Activated naive CD4-positive, alpha-beta T cell treated with anti-CD3 and anti-CD28 coated beads, Interleukin-2, amount 50 U/mL, for 72 hours (primary cell): ENCODE measurements at regions not wholly inside any gene's neighbourhood (a gene's known extent, or its start where the extent isn't known, plus 50 kb on each side); places are given as distances from the start of the nearest gene placed in this dataset.
"Not testable (repeated sequence)": the region's sequence is repeated elsewhere in the genome, so short reads cannot be mapped to it uniquely, and the experiment has no call there.

Source experiments
- ATAC-seq, 2 donors: fragments of 150-1000 bp; cut with Tn5 transposase; 2 replicates each; pipeline ENCODE4 v1.10.0; 2021; ENCODE audit warnings: mild to moderate bottlenecking in 2 of 2, moderate library complexity in 2 of 2
- DNase-seq, 2 donors: peaks; one replicate each; pipeline ENCODE4 v3.0.0; 2021 to 2022; ENCODE audit warnings: low spot score in 2 of 2
- H3K27ac Mint-ChIP-seq, 2 donors: one replicate each; pipeline ENCODE4 v1.8.0; 2022; ENCODE audit warnings: mild to moderate bottlenecking in 2 of 2, mixed read lengths in 2 of 2
- H3K36me3 Mint-ChIP-seq, 2 donors: one replicate each; pipeline ENCODE4 v1.8.0; 2022; ENCODE audit warnings: mixed read lengths in 2 of 2
- H3K9me3 Mint-ChIP-seq, 2 donors: one replicate each; pipeline ENCODE4 v1.8.0; 2022; ENCODE audit warnings: mixed read lengths in 2 of 2

DNA sequence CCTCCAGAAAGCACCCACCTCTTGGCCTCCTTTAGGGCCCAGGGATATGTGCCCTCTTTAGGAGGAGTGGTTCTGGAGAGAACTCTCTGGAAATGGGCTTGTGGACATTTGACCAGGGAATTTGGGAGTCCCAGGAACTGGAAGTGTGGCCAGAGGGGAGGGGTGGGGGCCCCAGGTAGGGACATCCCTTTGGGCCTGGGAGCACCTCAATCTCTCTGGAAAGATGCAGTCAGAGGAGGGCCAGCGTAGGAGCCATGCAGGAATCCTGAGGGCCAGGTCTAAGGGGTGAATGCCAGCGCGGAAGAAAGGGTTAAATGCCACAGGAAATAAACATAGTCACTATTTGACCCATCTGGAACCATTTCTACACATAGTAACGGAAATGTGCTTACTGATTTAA is 50.3 kb upstream of the ITGA11 start:
- ATAC-seq (no peak), DNase-seq (no peak)
- H3K9me3 Mint-ChIP-seq, result no peaks in the 10 kb centered on the region
- H3K27ac Mint-ChIP-seq, result no peak overlapping the region
- H3K36me3 Mint-ChIP-seq, result no peaks in the 10 kb centered on the region

DNA sequence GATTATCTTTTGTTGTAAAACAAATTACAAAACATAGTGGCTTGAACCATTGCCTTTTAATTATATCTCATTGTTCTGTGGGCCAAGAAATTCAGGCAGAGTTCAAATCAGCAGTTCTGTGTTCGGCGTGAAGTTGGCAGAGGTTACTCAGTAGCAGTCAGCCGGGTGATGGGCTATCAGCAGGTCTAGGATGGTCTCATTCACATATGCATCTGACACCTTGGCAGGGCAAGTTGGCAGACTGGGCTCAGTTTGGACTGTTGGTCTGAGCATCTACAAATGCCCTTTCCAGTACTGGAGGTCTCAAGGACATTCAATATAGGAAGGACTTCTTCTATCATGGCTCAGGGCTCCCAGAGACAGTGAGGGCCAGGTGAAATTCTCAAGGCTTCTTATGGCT is 51.2 kb upstream of the ITGA11 start:
- ATAC-seq (no peak), DNase-seq (no peak)
- H3K9me3 Mint-ChIP-seq, result no peaks in the 10 kb centered on the region
- no peaks in the 10 kb centered on the region for H3K36me3 Mint-ChIP-seq
- H3K27ac Mint-ChIP-seq, result no peak overlapping the region

DNA sequence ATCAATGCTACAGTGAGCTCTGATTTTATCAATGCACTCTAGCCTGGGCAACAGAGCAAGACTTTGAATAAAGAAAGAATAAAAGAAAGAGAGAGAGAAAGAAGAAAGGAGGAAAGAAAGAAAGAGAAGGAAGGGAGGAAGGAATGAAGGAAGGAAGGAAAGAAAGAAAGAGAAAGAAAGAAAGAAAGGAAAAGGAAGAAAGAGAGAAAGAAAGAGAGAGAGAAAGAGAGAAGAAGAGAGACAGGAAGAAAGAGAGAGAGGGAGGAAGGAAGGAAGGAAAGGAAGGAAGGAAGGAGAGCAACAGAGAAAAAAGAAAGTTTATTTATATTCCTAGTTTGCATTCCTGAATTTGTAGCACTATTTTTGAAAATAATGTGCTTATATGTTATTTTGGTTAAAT is 52.3 kb upstream of the ITGA11 start:
- DNase-seq (no peak), ATAC-seq (no peak)
- H3K36me3 Mint-ChIP-seq, result no peaks in the 10 kb centered on the region
- no peak overlapping the region for H3K27ac Mint-ChIP-seq
- H3K9me3 Mint-ChIP-seq, result no peaks in the 10 kb centered on the region

DNA sequence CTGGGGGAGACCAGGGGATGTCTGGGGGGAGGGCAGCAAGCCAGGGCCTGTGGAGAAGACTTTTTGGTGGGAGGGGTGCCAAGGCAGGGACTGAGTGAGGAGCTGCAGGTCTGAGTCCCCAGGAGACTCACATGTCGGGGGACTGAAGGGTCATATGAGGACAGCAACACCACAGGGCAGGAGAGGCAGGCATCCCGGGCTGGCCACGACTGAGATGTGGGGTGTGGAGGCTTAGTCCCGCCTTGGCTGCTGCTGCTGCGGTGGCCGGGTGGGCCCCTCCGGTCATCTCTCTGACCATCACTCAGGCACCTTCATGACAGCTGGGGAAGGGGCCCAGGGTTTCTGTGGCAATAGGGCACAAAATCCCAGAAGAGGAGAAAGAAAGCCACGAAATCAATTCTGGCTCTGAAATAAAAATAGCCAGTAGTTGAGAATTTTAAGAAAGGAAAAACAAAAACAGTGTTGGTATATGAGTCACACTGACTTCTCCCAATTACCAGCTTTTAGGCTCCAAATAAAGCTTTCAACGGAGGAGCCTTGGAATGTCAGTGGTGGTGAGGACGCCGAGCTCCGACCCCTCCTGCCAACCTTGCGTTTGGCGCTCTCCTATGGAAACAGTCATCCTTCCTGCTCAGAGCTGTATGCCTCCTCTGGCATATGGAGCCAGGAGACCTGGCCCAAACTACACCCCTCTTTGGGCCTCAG is 52.9 kb upstream of the ITGA11 start:
- H3K9me3 Mint-ChIP-seq, result no peaks in the 10 kb centered on the region
- DNase-seq, result no peak
- H3K36me3 Mint-ChIP-seq, result no peaks in the 10 kb centered on the region
- no peak overlapping the region for H3K27ac Mint-ChIP-seq
- ATAC-seq, result no peak

DNA sequence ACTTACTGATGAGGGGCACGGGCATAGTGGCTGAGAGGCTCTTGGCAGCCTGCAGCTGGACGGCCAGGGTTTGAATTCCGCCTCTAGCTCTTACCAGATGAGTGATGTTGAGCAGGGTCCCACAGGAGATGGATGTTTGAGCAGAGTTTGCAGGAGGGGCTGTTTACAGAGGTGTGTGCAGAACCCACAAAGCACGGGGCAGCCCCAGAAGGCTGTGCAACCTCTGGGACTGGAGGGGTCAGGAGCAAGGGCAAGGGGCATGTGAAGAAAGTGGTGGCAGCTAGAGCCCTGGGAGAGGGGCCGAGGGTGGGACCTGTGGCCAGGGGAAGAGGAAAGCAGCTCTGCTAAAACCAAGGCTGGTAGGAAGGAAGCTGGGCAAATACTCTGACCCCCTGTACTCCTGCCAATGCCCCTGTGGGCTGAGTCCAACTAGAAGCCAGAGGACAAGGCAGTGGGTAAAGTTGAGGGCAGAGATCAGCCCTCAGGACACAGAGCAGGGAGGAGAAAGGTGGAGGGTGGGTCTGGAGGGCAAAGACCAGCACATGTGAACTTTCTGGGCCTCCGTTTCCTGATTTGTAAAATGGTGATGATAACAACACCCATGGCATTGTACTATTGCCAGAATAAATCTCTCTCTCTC is 53.9 kb upstream of the ITGA11 start:
- Mint-ChIP-seq H3K9me3 (no peaks in the 10 kb centered on the region), H3K27ac (no peak overlapping the region), H3K36me3 (no peaks in the 10 kb centered on the region)
- no peak for DNase-seq
- ATAC-seq, result no peak

DNA sequence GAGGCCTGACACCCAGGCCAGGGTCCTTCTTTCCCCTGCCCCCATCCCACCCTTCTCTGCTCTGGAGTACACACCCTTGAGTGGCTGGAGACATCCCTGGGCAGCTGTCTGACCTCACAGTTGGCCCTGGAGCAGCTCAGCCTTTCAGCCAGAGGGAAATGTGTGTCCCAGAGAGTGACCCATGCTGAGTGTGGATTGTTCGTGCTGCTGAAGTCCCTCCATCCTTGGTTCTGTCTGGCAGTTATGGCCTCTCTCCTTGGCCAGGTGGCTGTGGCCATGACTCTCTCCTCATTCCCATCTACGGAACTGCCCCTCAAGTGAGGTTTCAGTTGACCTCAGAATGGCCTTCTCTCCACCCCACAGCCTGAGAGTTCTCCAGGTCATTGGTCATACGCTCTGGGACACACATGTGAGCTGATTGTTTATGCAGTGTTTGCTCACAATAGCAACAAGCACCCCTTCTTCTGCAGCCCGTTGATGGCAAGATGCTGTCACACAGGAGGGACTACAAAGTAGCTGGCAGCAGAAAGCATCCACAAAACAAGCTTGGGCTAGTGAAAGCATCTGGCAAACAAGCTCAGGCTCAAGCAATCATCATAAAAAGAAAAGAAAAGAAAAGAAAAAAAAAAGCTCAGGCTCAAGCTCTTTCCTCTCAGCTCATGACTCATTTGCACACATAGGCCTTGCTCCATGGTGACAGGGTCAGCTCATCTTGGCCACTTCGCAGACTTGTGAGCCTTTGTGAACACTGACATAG is 55.3 kb upstream of the ITGA11 start:
- Mint-ChIP-seq H3K27ac (no peak overlapping the region), H3K36me3 (no peaks in the 10 kb centered on the region)
- no peak for ATAC-seq

DNA sequence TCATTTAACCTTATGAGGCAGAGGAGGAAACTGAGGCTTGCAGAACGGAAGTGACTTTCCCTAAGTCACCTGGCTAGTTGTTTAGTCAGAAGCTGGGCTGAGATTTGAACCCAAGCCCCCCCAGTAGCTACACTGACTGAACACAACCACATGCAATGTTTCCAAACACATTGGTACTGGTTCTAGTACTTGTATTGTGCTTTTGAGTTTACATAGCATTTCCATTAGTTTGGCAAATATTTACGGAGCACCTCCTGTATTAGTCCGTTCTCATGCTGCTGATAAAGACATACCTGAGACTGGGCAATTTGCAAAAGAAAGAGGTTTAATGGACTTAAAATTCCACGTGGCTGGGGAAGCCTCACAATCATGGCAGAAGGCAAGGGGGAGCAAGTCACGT is 56.3 kb upstream of the ITGA11 start:
- no peak for ATAC-seq

More for the DNA sequence above, 55.3 kb upstream of the ITGA11 start:
- H3K9me3 Mint-ChIP-seq, result no peaks in the 10 kb centered on the region
- DNase-seq, result no peak

DNA sequence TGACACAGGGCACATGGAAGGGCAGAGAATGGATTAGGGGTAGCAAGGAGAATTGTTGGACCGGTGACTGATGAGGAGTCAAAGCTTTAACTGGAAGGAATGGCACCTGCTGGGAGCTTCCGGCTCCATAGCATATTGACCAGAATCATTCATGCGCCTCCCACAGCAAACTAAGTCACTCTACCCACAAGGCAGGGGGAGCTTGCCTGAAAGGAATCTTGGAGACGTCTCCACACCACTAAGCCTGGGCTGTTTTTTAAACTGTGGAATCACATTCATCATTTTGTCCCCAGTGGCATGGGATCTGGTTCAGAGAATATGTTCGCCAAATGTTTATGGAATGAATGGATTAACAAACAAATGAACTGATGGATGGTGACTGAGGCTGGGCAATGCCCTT is 57.0 kb upstream of the ITGA11 start:
- ATAC-seq (no peak), DNase-seq (no peak)
- no peaks in the 10 kb centered on the region for H3K9me3 Mint-ChIP-seq
- H3K36me3 Mint-ChIP-seq, result no peaks in the 10 kb centered on the region
- H3K27ac Mint-ChIP-seq, result no peak overlapping the region

More for the DNA sequence above, 56.3 kb upstream of the ITGA11 start:
- no peak overlapping the region for H3K27ac Mint-ChIP-seq
- H3K36me3 Mint-ChIP-seq, result no peaks in the 10 kb centered on the region
- no peak for DNase-seq
- H3K9me3 Mint-ChIP-seq, result no peaks in the 10 kb centered on the region

DNA sequence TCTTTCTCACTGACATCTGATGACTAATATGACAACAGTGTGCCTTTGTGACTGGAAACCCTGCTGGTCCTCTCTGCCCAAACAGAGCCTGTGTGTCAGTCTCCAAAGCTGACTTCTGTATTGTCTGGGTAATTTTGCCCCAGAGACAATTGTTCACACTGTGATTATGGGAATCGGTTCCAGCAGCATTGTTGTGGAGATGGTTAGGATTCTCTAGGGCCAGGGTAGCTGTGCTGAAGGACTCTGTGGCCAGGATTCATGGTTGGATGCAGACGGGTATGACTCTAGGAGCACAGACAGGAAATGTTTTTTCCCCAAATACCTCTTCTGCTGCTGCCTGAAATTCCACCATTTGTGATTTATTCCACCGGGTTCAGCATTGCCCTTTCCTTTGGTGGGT is 57.5 kb upstream of the ITGA11 start:
- Mint-ChIP-seq H3K9me3 (no peaks in the 10 kb centered on the region), H3K27ac (no peak overlapping the region), H3K36me3 (no peaks in the 10 kb centered on the region)
- DNase-seq (no peak), ATAC-seq (no peak)

DNA sequence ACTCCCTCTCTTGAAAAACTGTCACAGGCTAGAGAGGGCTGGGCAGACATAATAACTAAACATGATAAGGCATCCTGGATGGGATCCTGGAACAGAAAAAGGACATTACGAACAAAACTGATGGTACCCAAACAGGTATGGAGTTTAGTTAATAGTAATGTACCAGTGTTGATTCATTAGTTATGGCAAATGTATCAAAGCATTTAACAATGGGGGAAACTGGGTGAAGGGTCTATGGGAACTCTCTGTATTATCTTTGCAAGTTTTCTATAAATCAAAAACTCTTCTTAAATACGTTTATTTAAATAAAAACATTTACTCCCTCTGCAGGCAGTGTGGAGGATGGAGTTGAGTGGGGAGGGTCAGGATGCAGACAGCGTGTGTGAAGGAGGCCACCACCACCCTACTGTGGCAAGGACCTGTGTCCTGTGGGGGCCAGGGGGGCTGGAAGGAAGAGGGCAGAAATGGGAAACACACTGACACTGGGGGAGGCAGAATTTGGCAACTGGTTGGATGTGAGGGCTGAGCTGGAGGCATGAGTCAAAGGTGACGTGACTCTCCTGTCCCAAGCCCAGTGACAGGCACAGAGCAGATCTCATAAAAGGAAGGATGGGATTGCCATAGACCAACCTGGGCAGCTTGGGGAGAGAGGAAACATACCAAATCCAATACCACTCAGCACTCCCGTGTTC is 59.6 kb upstream of the ITGA11 start:
- Mint-ChIP-seq H3K27ac (no peak overlapping the region), H3K36me3 (no peaks in the 10 kb centered on the region), H3K9me3 (no peaks in the 10 kb centered on the region)
- no peak for ATAC-seq
- no peak for DNase-seq

DNA sequence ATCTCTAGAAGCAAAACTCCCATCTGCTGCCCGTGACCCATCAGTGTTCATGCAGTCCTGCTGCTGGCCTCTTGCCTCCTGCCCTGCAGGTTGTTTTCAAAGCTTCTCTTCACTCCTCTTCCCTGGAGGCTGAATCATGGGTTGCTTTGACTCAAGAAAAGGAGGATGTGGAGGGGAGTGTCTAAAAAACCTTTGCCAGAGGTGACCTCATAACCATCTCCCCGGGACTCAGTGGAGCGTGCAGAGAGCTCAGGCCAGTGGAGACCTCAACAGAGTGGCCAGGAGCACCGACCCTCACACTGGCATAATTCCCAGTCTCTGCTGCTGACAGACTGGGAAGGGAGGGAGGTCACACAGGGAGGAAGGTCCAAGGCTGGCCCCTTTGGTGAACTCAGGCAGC is 60.9 kb upstream of the ITGA11 start:
- H3K36me3 Mint-ChIP-seq, result no peaks in the 10 kb centered on the region
- no peak overlapping the region for H3K27ac Mint-ChIP-seq
- ATAC-seq (no peak), DNase-seq (no peak)
- no peaks in the 10 kb centered on the region for H3K9me3 Mint-ChIP-seq

DNA sequence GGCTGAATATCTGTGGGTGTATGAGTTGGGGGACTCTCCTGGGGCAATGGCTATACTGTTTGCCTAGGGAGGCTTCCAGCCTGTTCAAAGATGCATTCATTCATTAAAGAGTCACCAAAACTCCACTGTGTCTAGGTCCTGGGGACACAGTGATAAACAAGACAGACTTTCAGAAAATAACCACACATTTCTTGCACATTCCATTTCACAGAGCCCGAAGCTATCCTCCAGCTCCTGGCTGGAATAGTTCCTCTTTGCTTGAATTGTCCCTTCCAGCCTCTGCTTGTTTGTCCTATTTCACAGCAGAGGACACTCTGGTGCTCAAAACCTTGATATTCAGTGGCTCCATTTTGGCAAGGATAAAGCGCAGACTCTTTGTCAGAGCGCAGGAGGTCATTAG is 61.7 kb upstream of the ITGA11 start:
- no peak for DNase-seq
- Mint-ChIP-seq H3K36me3 (no peaks in the 10 kb centered on the region), H3K27ac (no peak overlapping the region), H3K9me3 (no peaks in the 10 kb centered on the region)
- no peak for ATAC-seq

DNA sequence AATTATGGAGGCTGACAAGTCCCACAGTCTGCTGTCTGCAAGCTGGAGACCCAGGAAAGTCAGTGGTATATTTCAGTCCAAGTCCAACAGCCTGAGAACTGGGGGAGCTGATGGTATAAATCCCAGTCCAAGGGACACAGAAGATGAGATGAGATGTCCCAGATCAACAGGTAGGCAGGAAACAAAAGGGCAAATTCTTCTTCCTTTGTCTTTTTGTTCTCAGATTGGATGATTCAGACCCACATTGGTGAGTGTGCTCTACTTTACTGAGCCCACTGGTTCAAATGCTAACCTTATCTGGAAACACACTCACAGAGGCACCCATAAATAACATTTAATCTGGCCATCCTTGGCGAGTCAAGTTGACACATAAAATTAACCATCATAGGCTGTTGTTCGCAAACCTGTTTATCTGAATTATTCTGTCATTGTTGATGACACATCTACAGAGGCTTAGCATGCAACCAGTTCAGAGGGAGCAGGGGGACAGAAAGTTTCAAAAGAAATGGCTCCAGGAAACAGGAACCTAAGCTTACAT is 62.7 kb upstream of the ITGA11 start:
- ATAC-seq, result no peak
- Mint-ChIP-seq H3K27ac (no peak overlapping the region), H3K9me3 (no peaks in the 10 kb centered on the region), H3K36me3 (no peaks in the 10 kb centered on the region)
- no peak for DNase-seq

DNA sequence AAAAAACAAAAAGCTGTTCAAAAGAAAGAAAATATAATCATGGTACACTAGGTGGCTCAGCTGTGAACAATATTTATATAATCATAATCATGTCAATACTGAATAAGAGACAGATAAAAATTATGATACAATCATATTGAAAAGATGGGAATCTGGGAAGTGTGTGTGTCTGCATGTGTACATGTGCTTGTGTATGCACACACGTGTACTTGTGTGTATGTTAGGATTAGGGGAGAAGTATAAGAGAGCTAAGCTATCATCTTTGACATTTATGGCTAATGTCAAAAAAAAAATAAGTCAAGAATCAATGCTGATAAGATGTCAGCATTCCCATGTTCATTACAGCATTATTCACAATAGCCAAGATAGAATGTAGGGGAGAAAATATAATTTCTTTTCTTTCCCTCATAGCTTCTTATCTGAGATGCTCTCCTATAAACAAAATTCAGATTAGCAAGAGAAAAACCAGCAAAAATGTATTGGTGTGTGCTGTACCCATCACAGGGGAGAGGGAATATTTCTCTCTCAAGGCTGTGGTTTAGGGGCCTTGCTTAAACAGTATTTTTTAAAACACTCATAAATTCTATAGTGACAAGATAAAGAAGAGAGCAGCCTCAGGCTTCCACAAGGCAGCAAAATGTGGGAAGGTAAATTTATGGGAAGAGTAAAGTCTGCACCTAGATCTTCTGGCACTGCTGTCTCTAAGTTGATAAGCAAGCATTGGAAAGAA is 63.4 kb upstream of the ITGA11 start:
- H3K27ac Mint-ChIP-seq, result no peak overlapping the region
- no peaks in the 10 kb centered on the region for H3K36me3 Mint-ChIP-seq
- DNase-seq (no peak), ATAC-seq (no peak)
- H3K9me3 Mint-ChIP-seq, result no peaks in the 10 kb centered on the region

DNA sequence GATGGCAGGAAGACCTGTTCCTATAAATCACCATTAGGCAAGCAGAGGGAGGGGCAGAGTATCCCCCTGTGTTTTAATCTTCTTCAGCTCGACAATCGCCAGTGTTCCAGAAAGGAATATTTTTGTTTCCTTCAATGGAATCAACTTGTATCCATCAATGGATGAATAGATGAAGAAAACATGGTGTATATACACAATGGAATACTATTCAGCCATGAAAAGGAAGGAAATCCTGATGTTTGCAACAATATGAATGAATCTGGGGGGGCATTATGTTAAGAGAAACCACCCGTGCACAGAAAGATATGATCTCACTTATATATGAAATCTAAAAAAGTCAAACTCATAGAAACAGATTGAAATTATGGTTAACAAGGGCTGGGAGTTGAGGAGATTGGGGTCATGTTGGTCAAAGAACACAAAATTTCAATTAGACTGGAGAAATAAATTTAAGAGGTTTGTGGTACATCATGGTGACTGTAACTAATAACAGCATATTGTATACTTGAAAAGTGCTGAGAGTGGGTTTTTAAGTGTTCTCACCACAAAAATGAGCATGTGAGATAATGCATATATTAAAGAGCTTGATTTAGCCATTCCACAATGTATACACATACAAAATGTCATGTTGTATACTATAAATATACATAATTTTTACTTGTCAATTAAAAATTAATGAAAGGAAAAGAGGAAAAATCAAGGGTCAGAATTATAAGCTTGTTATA is 64.2 kb upstream of the ITGA11 start:
- ATAC-seq, result no peak
- no peaks in the 10 kb centered on the region for H3K36me3 Mint-ChIP-seq
- DNase-seq, result no peak
- no peaks in the 10 kb centered on the region for H3K9me3 Mint-ChIP-seq
- no peak overlapping the region for H3K27ac Mint-ChIP-seq

DNA sequence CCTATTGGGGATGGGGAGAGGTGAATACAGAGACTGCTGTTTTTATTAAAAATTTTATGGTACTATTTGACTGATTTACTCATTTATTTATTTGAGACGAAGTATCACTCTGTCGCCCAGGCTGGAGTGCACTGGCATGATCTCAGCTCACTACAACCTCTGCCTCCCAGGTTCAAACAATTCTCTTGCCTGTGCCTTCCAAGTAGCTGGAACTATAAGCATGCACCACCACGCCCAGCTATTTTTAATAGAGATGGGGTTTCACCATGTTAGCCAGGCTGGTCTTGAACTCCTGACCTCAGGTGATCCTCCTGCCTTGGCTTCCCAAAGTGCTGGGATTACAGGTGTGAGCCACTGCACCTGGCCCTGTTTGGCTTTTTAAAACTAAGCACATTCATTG is 64.8 kb upstream of the ITGA11 start:
- ATAC-seq, H3K9me3 Mint-ChIP-seq, DNase-seq, H3K36me3 Mint-ChIP-seq, H3K27ac Mint-ChIP-seq: not testable (repeated sequence)
